ENCODE measurements at regions not wholly inside any gene's neighbourhood (a gene's known extent, or its start where the extent isn't known, plus 50 kb on each side); places are given as distances from the start of the nearest gene placed in this dataset.
"Not testable (repeated sequence)": the region's sequence is repeated elsewhere in the genome, so short reads cannot be mapped to it uniquely, and the experiment has no call there.

DNA sequence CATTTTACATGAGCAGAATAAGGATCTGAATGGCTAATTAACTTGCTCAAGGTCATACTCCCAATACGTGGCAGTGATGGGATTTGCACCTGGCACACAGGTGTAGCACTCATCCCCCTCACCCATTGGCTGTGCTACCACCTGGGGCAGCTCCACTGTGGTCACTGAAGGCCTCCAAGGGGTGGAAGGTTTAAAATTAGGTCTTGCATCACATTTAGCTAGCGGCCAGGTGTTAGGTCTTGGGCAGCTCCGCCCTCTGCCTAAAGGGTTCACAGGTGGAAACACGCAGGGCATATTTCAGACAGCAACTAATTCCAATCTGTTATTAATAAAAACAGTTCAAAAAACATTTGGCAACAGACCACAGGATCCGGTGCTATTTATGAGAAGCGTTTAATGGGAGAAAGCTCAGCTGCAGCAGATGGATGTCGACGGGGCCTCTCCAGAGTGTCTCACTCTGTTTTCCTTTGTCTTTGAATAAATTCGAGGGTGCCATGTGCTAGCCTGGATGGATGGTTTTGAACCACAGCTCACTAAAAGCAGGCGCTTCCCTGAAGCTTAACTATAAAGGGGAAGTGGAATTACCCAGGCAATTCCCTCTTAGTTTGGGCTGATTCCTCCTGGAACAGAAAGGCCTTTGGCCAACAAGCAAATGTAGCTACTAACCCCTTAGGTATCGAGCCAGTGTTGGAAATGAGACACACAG is 1017.6 kb downstream of the TYW1 start:
- DNase-seq (ENCODE audit: low spot score) = no peak

DNA sequence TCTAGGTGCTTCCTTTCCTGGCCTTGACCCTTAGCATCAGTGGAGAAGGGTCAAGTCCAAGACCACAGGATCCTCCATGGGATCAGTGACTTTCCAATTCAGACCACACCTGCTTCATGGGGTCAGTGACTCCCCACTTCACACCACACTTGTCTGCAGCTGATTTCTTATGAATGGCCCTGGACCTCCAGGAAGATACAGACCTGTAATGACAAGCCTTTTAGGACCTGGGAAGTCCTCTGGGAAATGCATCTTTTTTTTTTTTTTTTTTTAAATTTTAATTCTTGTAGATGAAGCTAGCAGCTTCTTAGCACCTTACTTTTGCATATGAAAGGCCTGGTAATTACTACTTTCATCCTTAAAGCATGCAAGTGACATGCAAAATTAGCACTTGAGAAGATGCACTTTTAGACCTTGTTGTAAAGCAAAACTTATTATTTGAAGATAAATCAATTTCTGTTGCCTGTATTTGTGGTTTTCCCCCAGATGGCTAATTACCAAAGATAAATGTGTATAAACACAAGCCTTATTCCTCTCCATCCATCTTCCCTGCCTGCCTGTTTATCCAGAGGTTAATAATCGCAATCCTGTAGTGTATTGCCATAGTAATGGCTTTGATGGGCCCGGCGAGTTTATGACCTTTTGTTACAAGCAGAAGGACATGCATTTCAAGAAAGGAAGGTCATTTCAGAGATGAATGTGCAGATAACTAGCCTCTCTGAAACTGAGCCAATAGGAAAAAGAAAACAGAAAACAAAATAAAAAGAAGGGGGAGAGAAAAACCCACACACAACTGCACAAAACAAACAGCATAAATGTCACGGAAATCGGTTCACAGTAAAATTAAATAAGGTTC is 1018.7 kb downstream of the TYW1 start:
- DNase-seq (ENCODE audit: low spot score) = no peak

DNA sequence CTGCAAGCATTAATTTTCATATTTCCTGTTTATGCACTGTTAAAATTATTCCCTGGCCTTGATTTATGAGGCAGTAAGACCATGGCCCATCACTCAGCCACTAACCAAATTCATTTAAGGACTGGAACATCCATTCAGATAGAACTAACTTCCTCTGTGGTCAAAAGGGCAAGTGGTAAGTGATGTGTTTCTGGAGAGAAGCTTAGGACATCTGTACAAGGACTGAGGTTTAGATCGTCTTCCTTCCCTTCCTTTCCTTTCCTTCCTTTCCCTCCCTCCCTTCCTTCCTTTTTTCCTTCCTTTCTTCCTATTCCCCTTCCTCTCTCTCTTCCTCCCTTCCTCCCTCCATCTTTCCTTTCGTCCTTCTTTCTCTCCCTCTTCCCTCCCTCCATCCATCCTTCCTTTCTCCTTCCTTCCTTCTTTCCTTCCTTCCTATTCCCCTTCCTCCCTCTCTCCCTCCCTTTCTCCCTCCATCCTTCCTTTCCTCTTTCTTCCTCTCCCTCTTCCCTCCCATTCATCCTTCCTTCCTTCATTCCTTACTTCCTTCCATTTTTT is 1019.4 kb downstream of the TYW1 start:
- DNase-seq (ENCODE audit: low spot score) = no peak

DNA sequence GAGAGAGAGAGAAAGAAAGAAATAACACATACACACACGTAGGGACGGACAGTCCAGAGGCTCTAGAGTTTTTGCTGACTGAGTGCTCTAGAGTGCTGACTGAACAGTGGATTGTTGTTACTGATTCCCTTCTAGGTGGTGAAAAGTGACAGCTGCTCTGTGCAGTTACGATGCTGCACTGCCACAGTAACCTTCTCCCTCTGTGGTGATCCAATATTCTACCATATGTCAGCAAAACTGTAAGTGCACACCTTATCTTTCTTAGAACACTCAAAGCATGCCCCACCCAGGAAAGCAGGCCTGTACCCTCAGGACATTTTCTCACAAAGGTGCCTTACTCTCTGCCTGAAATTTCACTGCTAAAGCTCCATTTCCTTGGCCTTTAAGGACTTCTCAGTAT is 1023.5 kb downstream of the TYW1 start:
- DNase-seq (ENCODE audit: low spot score) = no peak

DNA sequence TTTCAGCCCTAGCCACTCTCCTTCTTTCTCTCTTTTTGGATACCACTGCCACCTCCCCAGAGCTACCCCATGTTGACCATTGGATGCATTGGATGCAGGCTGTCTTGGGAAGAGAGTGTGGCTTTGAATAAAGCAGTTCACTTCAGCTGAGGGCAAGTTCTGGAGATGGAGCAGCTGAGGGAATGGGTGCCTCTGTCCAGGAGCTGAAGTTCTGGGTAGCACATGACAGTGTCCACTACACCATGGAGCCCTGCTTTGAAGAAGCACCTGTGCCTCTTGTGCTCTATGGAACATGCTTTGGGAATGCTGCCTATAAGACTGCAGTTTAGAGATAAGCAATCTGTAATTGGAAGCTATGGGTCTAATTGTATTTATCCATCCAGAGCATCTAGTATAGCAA is 1028.7 kb downstream of the TYW1 start:
- DNase-seq (ENCODE audit: low spot score) = no peak

DNA sequence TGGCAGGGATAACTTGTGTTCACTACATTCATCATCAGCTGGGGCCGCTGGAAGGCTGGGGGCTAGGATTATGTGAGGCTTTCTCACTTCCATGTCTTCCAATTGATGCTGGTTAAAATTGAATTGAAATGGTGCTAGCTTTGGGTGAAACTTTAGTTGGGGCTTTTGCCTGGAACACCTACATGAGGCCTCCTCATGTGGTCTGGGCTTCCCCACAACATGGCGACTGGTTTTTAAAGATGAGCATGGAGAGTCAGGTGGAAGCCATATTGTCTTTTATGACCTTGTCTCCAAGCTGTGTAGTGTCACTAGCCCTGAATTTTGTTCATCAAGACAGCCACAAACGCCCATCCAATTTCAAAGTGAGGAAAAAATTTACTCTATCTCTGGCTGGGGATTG is 1033.9 kb downstream of the TYW1 start:
- no peak for DNase-seq (ENCODE audit: low spot score)

DNA sequence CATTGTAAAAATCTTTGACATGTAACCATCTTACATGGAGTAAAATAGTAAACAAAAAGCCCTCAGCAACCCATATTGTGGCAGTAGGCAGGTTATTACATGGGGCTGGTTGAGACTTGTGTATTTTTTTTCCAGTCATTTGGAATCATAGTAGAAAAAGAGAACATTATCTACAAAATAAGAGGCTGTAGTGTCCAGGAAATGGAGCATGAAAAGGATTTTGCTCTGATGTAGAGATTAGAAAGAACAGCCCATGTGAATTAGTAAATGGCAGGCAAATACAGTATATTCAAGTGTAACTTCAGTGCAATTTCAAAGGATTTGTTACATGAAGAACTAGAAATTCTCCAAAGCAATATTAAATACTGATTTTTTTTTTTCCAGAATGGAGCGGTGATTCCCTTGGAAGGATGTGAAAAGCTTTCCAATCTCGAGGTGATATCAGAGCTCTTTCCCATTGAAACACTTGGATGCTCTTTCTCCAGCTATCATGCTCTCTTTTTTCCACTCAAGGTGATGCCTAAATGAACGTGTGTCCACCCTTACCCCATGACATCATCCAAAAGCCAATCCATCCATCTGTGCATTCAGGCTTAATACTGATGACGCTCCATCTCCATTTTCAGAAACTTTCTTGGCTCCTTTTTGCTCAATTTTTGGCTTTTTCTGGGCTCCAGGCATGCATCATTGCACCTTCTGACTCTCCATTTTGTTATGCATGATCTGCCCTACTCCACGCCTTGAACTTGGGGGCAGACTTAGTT is 1034.7 kb downstream of the TYW1 start:
- no peak for DNase-seq (ENCODE audit: low spot score)

DNA sequence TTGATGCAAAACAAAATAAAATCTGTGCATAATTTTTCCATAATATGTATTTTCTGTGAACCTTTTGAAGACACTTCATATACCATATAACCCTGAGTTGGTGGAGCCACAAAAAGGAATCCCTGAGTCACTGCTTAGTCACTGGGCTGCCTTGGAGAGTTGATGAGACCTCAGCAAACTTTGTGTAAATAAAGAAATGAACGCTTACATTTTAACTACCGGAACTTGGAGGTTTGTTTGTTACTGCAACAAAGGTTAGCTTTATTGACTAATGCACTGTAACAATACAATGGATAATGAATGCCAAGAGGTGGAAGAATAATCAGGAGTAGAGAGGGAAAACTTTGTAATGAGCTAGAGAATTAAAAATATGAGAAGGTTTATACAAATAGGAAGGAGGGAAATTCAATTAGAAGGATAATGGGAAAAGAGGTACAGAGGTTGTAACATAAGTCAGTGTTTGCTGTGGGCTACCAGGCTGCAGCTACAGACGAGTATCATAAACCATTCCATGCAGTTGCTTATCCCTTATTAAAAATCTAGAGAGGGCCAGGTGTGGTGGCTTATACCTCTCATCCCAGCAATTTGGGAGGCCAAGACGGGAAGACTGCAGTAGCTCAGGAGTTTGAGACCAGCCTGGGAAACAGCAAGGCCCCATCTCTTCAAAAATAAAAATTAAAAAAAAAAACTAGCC is 1042.1 kb downstream of the TYW1 start:
- DNase-seq (ENCODE audit: low spot score) = peak; percentile 72

DNA sequence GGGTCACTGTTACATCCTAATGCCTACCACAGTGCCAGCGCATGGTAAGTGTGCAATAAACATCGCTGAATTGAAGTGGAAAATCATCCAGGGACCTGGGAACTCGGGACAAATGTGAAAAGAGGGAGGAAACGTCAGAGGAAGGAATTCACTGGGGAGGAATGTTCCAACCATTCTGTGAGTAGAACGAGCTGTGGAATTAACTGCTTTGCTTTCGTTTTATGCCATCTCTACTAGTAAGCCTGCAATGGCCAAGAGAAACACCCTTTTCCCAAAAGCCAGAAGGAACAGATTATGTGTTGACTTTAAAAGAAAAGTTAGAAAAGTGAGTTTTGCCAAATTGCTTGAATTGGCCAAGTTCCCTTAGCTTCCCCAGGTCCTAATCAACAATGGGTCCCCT is 1044.9 kb downstream of the TYW1 start:
- no peak for DNase-seq (ENCODE audit: low spot score)

DNA sequence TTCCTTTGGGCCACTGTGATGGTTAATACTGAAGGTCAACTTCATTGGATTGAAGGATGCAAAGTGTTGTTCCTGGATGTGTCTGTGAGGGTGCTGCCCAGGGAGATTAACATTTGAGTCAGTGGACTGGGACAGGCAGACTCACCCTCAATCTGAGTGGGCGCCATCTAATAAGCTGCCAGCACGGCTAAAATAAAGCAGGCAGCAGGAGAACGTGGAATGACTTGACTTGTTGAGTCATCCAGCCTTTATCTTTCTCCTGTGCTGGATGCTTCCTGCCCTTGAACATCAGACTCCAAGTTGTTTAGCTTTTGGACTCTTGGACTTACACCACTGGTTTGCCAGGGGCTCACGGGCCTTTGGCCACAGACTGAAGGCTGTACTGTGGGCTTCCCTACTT is 1046.9 kb downstream of the TYW1 start:
- DNase-seq (ENCODE audit: low spot score) = no peak

DNA sequence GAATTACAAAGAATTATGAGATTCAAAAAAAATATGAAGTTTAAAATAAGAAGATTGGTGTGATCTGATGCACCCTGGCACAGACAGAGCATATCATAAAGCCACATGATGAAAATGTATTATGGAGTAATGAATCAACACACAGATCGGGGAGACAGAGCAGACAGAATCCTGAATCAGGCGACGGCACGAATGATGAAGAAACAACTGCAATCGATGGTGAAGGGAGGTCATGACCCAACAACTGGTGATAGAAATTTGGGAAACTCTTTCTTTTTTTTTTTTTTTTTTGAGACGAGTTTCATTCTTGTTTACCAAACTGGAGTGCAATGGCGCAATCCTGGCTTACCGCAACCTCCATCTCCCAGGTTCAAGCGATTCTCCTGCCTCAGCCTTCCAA is 1054.0 kb downstream of the TYW1 start:
- no peak for DNase-seq (ENCODE audit: low spot score)

DNA sequence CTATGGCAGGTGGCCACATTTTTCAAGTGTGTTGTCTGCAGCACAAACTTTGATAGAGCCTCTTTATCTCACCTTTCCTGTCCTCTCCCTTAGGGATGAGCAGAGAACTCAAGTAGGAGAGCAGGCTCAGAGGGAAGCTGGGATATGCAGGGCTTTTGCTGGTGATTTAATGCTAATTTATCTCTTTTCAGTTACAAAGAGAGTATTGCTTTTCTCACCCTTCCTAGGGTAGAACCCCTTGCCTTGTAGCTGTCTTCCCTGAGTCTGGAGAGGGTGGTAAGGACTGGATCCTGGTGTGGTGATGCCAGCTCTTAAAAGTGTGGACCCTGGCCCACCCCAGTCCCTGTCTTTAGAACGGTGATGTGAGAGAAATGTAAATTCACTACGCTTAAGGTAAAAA is 1061.4 kb downstream of the TYW1 start:
- no peak for DNase-seq (ENCODE audit: low spot score)

DNA sequence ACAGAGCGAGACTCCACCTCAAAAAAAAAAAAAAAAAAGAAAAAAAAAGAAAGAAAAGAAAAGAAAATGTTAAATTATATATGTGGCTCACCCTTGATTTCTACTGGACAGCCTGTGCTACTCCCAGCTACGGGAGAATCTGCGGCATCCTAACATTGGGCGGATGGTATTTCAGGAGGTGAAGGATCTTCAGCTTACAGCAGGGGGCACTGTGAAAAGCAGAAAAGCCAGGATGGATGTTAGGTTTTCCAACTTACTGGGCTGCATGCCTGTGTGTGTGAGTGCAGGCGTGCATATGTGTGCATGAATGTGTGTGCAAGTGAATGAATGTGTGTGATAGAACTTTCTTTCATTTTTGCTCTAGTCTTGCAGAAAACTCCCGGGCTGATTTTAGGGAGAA is 1066.5 kb downstream of the TYW1 start:
- DNase-seq (ENCODE audit: low spot score) = no peak

DNA sequence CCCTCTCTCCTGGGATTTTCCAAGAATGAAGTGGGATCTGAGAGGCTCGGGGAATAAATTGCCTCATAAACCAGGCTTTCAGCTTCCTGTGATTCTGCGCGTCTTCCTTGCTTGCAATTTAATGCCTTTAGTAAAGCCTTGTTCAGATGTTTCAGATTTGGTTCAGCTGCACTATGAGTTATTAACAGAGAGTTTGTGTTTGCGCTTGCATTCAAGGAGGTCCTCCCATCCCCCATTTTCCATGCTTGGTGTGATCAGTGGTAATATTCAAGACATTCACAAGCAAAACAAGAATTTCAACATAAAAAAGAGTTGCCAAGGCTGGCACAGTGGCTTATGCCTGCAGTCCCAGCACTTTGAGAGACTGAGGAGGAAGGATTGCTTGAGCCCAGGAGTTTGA is 1068.9 kb downstream of the TYW1 start:
- DNase-seq (ENCODE audit: low spot score) = no peak

DNA sequence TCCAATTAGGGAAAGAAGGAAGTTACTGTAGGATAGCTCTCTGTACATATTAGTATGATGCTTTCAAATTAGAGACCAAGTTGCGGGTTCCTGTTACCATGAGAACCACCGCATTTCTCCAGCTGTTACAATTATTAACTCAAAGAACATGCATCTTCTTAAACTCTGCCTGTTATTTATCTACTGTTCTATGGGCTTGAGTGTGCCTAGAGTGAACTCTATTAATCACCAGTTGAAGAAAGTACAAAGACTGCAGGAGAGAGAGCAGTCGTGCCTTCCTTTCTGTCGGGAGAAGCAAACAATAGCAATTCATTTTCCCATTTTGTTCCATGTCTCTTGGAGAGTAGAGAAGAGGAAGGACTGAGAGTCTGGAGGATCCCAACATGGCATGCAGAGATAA is 1071.2 kb downstream of the TYW1 start:
- no peak for DNase-seq (ENCODE audit: low spot score)

DNA sequence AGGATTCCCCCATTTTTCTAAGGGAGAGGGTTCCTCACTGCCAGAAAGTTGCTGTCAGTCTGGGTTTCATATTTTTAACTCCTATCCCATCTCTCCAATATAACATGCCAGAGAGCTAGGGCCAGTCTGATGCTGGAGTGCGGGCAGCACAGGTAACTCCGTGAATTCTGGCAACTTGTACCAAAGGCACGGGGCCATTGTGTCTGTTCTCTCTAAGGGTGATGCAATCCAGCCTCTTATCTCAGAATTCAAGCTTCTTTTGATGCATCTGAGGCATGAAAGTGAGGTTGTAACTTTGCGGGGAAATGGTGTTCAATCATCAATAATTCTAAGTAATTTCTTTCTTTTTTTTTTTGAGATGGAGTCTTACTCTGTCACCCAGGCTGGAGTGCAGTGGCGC is 1074.4 kb downstream of the TYW1 start:
- no peak for DNase-seq (ENCODE audit: low spot score)

DNA sequence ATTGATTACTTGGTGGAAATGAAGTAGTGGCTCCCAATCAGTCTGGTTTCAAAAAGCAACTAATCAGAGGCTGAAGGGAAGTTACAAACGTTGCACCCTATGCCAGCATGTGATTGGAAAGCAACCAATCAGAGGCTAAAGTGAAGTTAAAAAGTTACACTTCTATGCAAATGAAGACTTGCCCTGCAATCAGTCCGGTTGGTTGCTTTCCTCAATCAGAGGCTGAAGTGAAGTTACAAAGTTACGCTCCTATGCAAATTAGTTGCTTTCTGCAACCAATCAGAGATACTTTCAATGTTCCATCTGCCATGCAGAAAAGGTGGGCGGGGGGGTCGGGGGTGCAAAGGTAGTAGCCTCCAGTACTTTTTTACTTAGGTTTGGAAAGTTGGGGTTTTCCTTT is 1077.1 kb downstream of the TYW1 start:
- DNase-seq (ENCODE audit: low spot score) = no peak

DNA sequence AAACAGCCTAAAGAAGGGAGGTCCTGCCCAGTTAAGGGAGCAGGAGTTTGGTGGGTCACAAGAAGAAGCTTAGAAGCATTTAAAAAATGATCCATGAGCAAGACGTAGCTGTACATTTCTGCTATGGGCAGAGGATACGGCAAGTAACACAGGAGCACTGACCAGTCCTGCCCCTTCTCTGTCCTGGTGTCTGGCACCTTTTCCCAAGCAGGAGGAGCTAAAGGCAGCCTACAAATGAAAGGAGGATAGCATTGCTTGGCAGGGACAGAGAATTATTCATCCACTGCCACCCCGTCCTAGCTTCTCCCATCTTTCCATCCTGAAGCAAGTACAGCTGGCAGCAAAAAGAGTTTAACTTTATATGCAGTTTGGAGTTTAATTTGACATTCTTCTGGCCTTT is 1077.6 kb downstream of the TYW1 start:
- DNase-seq (ENCODE audit: low spot score) = no peak

DNA sequence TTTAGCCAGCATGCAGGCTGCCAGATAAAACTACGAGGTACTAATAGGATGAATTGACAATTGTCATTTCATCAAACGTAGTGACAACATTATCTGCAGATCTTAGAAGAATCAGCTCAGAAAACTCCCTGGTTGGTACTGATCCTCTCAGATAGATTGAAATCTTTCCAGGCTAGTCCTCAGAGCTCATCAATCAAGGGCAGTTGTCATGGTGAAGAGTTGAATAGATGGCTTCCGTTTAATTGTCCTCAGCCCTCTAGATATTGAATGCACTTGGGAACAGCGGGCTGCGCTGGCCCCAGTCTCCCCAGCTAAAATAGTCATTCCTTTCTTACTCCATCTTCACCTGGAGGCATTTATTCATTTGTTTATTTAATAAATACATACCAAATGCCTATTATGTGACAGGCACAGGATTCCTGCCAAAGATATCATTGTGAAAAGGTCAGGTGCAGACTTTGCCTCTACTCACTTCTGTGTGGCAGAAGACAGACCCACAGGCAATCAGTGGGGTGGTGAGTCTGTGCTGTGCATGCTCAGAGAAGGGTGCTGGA is 1081.6 kb downstream of the TYW1 start:
- DNase-seq (ENCODE audit: low spot score) = no peak

DNA sequence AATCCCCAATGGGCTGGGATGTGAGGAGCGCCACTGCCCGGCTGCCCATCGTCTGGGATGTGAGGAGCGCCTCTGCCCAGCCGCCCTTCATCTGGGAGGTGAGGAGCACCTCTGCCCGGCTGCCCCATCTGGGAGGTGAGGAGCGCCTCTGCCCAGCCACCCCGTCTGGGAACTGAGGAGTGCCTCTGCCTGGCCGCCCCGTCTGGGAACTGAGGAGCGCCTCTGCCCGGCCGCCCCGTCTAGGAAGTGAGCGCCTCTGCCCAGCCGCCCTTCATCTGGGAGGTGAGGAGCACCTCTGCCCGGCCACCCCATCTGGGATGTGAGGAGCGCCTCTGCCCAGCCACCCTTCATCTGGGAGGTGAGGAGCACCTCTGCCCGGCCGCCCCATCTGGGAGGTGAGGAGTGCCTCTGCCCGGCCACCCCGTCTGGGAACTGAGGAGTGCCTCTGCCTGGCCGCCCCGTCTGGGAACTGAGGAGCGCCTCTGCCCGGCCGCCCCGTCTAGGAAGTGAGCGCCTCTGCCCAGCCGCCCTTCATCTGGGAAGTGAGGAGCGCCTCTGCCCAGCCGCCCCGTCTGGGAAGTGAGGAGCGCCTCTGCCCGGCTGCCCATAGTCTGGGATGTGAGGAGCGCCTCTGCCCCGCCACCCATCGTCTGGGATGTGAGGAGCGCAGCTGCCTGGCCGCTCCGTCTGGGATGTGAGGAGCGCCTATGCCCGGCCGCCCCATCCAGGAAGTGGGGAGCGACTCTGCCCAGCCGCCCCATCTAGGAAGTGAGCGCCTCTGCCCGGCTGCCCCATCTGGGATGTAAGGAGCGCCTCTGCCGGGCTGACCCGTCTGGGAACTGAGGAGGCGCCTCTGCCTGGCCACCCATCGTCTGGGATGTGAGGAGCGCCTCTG is 1085.7 kb downstream of the TYW1 start:
- not testable (repeated sequence) for DNase-seq (ENCODE audit: low spot score)

Data from kidney tubule cell (primary cell).